ENCODE measurements at regions not wholly inside any gene's neighbourhood (a gene's known extent, or its start where the extent isn't known, plus 50 kb on each side); places are given as distances from the start of the nearest gene placed in this dataset.
"Not testable (repeated sequence)": the region's sequence is repeated elsewhere in the genome, so short reads cannot be mapped to it uniquely, and the experiment has no call there.

DNA sequence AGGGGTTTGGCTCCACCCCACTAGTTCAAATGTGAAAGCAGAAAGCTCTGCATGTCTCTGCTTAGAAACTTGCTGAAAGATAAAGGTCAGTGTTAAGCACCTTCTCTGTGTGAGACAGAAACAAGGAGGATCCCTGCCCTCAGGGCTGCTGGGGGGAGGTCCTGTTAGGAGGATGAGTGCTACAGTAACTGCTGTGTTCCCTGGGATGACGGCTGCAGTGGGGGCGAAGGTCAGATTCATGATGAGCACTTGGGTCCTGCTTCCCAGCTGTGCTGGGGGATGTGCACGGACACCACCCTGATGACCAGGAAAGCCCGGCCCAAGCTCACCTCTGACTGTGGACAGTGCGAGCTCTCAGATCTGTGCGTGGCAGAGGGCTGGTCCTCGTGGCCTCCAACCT is 252.6 kb downstream of the DLL1 start:
- WGBS, 3 donors: 50 to 71% (median 65%) methylated on average over 7 of the region's 7 CpGs

DNA sequence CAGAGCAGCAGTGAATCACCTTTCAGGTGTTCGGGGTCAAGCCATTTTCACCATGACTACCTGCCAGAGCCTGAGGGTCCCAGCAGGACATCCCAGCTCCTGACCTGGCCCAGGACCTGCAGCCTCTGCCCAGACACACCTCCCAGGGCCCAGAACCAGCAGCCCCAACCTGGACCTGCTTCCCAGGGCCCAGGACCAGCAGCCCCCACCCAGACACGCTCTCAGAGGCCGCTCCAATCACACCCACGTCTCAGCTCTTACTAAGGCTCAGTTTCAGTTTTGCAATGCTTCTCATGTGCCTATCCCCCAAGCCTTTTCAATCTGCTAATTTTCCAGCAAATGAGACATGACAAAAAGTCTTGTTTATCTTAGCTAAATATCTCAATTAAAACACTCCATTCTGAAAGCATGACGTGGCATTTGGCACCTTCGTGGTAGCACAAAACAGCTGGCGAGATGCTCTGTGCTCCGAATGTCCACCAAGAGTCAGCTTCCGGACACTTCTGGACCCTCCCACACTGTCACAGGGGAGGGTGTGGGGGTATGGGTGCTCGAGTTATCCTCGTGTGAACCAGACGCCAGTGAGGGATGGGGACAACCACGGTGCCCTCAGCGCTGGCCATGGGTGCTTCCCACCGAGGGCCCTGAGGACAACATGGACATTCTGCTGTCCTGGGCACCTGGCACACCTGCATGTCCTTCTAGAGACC is 253.2 kb downstream of the DLL1 start:
- peaks cover 0 to 14% of the 10 kb centered on the region in 2 donors for H3K9me3 ChIP-seq (ENCODE audit: control insufficient read depth in 2 of 2, insufficient read depth in 1 of 2, low read depth in 1 of 2, low read length in 1 of 2)
- peak overlapping the region; percentile 12 to 88 (median 51) for H3K27ac ChIP-seq (ENCODE audit: low read depth in 1 of 3, low read length in 2 of 3)
- WGBS, 3 donors: 61 to 78% (median 75%) methylated on average over 15 of the region's 15 CpGs
- H3K36me3 ChIP-seq (ENCODE audit: control insufficient read depth in 3 of 3, insufficient read depth in 2 of 3, low read depth in 1 of 3, low read length in 3 of 3): no peaks in the 10 kb centered on the region
- H3K4me1 ChIP-seq (ENCODE audit: control insufficient read depth in 3 of 3, insufficient read depth in 2 of 3, low read depth in 1 of 3, low read length in 2 of 3): peaks cover 0 to 4% (median 0%) of the 10 kb centered on the region in 3 donors
- H3K4me3 ChIP-seq (ENCODE audit: low read depth in 1 of 3, low read length in 3 of 3): no peak overlapping the region
- H3K27me3 ChIP-seq (ENCODE audit: control insufficient read depth in 3 of 3, insufficient read depth in 3 of 3, low read length in 3 of 3): no peaks in the 10 kb centered on the region
- FAIRE-seq (no peak), DNase-seq (peak; percentile 8 to 32)

More for the DNA sequence above, 252.6 kb downstream of the DLL1 start:
- Histone ChIP-seq H3K36me3 (ENCODE audit: control insufficient read depth in 3 of 3, insufficient read depth in 2 of 3, low read depth in 1 of 3, low read length in 3 of 3) (no peaks in the 10 kb centered on the region), H3K4me3 (ENCODE audit: low read depth in 1 of 3, low read length in 3 of 3) (no peak overlapping the region), H3K27ac (ENCODE audit: low read depth in 1 of 3, low read length in 2 of 3) (peak overlapping the region in 2 of 3 donors; percentile 51 to 86), H3K9me3 (ENCODE audit: control insufficient read depth in 2 of 2, insufficient read depth in 1 of 2, low read depth in 1 of 2, low read length in 1 of 2) (peaks cover 0 to 14% of the 10 kb centered on the region in 2 donors), H3K4me1 (ENCODE audit: control insufficient read depth in 3 of 3, insufficient read depth in 2 of 3, low read depth in 1 of 3, low read length in 2 of 3) (peaks cover 0 to 4% (median 0%) of the 10 kb centered on the region in 3 donors), H3K27me3 (ENCODE audit: control insufficient read depth in 3 of 3, insufficient read depth in 3 of 3, low read length in 3 of 3) (no peaks in the 10 kb centered on the region)
- DNase-seq (peak; percentile 21 to 24), FAIRE-seq (no peak)

DNA sequence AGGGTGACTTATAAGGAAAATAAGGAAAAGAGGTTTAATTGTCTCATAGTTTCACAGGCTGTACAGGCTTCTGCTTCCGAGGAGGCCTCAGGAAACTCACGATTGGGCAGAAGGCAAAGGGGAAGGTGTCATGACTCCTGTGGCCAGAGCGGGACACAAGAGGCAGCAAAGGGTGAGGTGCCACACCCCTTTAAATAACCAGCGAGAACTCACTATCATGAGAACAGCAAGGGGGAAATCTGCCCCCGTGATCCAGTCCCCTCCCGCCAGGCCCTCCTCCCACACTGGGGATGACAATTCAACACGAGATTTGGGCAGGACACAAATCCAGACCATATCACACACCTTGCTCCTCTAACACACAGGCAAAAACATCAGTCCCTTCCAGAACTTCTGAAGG is 254.0 kb downstream of the DLL1 start:
- WGBS, 3 donors: 63 to 74% (median 65%) methylated on average over 7 of the region's 7 CpGs
- Histone ChIP-seq H3K4me3 (ENCODE audit: low read depth in 1 of 3, low read length in 3 of 3) (no peak overlapping the region), H3K27ac (ENCODE audit: low read depth in 1 of 3, low read length in 2 of 3) (peak overlapping the region in 2 of 3 donors; percentile 12 to 88), H3K27me3 (ENCODE audit: control insufficient read depth in 3 of 3, insufficient read depth in 3 of 3, low read length in 3 of 3) (no peaks in the 10 kb centered on the region), H3K4me1 (ENCODE audit: control insufficient read depth in 3 of 3, insufficient read depth in 2 of 3, low read depth in 1 of 3, low read length in 2 of 3) (peaks cover 0 to 4% (median 0%) of the 10 kb centered on the region in 3 donors), H3K9me3 (ENCODE audit: control insufficient read depth in 2 of 2, insufficient read depth in 1 of 2, low read depth in 1 of 2, low read length in 1 of 2) (peaks cover 0 to 14% of the 10 kb centered on the region in 2 donors), H3K36me3 (ENCODE audit: control insufficient read depth in 3 of 3, insufficient read depth in 2 of 3, low read depth in 1 of 3, low read length in 3 of 3) (no peaks in the 10 kb centered on the region)
- FAIRE-seq (no peak), DNase-seq (no peak)

- H3K36me3 ChIP-seq (ENCODE audit: control insufficient read depth in 3 of 3, insufficient read depth in 2 of 3, low read depth in 1 of 3, low read length in 3 of 3); H3K27me3 ChIP-seq (ENCODE audit: control insufficient read depth in 3 of 3, insufficient read depth in 3 of 3, low read length in 3 of 3); H3K4me1 ChIP-seq (ENCODE audit: control insufficient read depth in 3 of 3, insufficient read depth in 2 of 3, low read depth in 1 of 3, low read length in 2 of 3); FAIRE-seq; DNase-seq; H3K4me3 ChIP-seq (ENCODE audit: low read depth in 1 of 3, low read length in 3 of 3); H3K27ac ChIP-seq (ENCODE audit: low read depth in 1 of 3, low read length in 2 of 3): not testable (repeated sequence)
- peaks cover 0 to 14% of the 10 kb centered on the region in 2 donors for H3K9me3 ChIP-seq (ENCODE audit: control insufficient read depth in 2 of 2, insufficient read depth in 1 of 2, low read depth in 1 of 2, low read length in 1 of 2)
- WGBS, 3 donors: 35 to 55% (median 49%) methylated on average over 1 of the region's 1 CpG
These were observed 254.5 kb downstream of the DLL1 start for GRCh38 chr6:170036367-170036766.

GRCh38 chr6:170035901-170036304 is 255.0 kb downstream of the DLL1 start:
- WGBS, 3 donors: 74 to 94% (median 84%) methylated on average over 4 of the region's 4 CpGs
- FAIRE-seq: no peak
- no peak overlapping the region for H3K27ac ChIP-seq (ENCODE audit: low read depth in 1 of 3, low read length in 2 of 3)
- peaks cover 0 to 4% (median 0%) of the 10 kb centered on the region in 3 donors for H3K4me1 ChIP-seq (ENCODE audit: control insufficient read depth in 3 of 3, insufficient read depth in 2 of 3, low read depth in 1 of 3, low read length in 2 of 3)
- DNase-seq: no peak
- H3K9me3 ChIP-seq (ENCODE audit: control insufficient read depth in 2 of 2, insufficient read depth in 1 of 2, low read depth in 1 of 2, low read length in 1 of 2): peaks cover 0 to 14% of the 10 kb centered on the region in 2 donors
- no peaks in the 10 kb centered on the region for H3K36me3 ChIP-seq (ENCODE audit: control insufficient read depth in 3 of 3, insufficient read depth in 2 of 3, low read depth in 1 of 3, low read length in 3 of 3)
- H3K27me3 ChIP-seq (ENCODE audit: control insufficient read depth in 3 of 3, insufficient read depth in 3 of 3, low read length in 3 of 3): no peaks in the 10 kb centered on the region
- no peak overlapping the region for H3K4me3 ChIP-seq (ENCODE audit: low read depth in 1 of 3, low read length in 3 of 3)

- no peaks in the 10 kb centered on the region for H3K36me3 ChIP-seq (ENCODE audit: control insufficient read depth in 3 of 3, insufficient read depth in 2 of 3, low read depth in 1 of 3, low read length in 3 of 3)
- FAIRE-seq: no peak
- H3K4me1 ChIP-seq (ENCODE audit: control insufficient read depth in 3 of 3, insufficient read depth in 2 of 3, low read depth in 1 of 3, low read length in 2 of 3): peaks cover 0 to 4% (median 0%) of the 10 kb centered on the region in 3 donors
- H3K27me3 ChIP-seq (ENCODE audit: control insufficient read depth in 3 of 3, insufficient read depth in 3 of 3, low read length in 3 of 3): no peaks in the 10 kb centered on the region
- no peak overlapping the region for H3K4me3 ChIP-seq (ENCODE audit: low read depth in 1 of 3, low read length in 3 of 3)
- no peak overlapping the region for H3K27ac ChIP-seq (ENCODE audit: low read depth in 1 of 3, low read length in 2 of 3)
- no peak for DNase-seq
- H3K9me3 ChIP-seq (ENCODE audit: control insufficient read depth in 2 of 2, insufficient read depth in 1 of 2, low read depth in 1 of 2, low read length in 1 of 2): peaks cover 0 to 14% of the 10 kb centered on the region in 2 donors
- WGBS, 3 donors: 81 to 86% (median 84%) methylated on average over 3 of the region's 3 CpGs
These were observed 255.8 kb downstream of the DLL1 start for GRCh38 chr6:170035044-170035443.

DNA sequence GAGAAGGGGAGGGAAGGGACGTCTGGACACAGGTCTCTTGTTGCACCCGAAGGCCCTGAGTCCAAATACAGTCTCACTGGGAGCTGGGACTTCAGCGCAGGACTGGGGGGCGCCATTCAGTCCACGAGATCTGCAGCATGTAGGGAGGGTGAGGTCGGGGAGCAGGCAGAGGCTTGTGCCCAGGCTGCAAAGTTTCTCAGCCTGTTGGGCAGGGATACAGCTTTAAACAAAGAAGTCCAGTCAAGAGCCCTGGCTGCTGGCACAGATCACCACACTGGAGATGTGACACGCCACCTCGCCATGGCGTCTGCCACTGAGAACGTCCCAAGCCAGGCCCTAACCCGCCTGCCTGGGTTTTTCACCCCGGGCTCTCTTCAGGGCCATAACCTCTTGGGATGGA is 256.6 kb downstream of the DLL1 start:
- WGBS, 3 donors: 83 to 85% (median 84%) methylated on average over 12 of the region's 12 CpGs

GRCh38 chr6:170033666-170034065 is 257.2 kb downstream of the DLL1 start:
- H3K36me3 ChIP-seq (ENCODE audit: control insufficient read depth in 3 of 3, insufficient read depth in 2 of 3, low read depth in 1 of 3, low read length in 3 of 3): no peaks in the 10 kb centered on the region
- H3K4me3 ChIP-seq (ENCODE audit: low read depth in 1 of 3, low read length in 3 of 3): no peak overlapping the region
- no peak for FAIRE-seq
- H3K27ac ChIP-seq (ENCODE audit: low read depth in 1 of 3, low read length in 2 of 3): no peak overlapping the region
- peaks cover 0 to 4% (median 0%) of the 10 kb centered on the region in 3 donors for H3K4me1 ChIP-seq (ENCODE audit: control insufficient read depth in 3 of 3, insufficient read depth in 2 of 3, low read depth in 1 of 3, low read length in 2 of 3)
- no peak for DNase-seq
- no peaks in the 10 kb centered on the region for H3K27me3 ChIP-seq (ENCODE audit: control insufficient read depth in 3 of 3, insufficient read depth in 3 of 3, low read length in 3 of 3)
- WGBS, 3 donors: 91 to 99% (median 94%) methylated on average over 4 of the region's 4 CpGs
- peaks cover 0 to 14% of the 10 kb centered on the region in 2 donors for H3K9me3 ChIP-seq (ENCODE audit: control insufficient read depth in 2 of 2, insufficient read depth in 1 of 2, low read depth in 1 of 2, low read length in 1 of 2)

More for the DNA sequence above, 256.6 kb downstream of the DLL1 start:
- FAIRE-seq (no peak), DNase-seq (no peak)
- Histone ChIP-seq H3K4me3 (ENCODE audit: low read depth in 1 of 3, low read length in 3 of 3) (no peak overlapping the region), H3K4me1 (ENCODE audit: control insufficient read depth in 3 of 3, insufficient read depth in 2 of 3, low read depth in 1 of 3, low read length in 2 of 3) (peaks cover 0 to 4% (median 0%) of the 10 kb centered on the region in 3 donors), H3K36me3 (ENCODE audit: control insufficient read depth in 3 of 3, insufficient read depth in 2 of 3, low read depth in 1 of 3, low read length in 3 of 3) (no peaks in the 10 kb centered on the region), H3K27me3 (ENCODE audit: control insufficient read depth in 3 of 3, insufficient read depth in 3 of 3, low read length in 3 of 3) (no peaks in the 10 kb centered on the region), H3K27ac (ENCODE audit: low read depth in 1 of 3, low read length in 2 of 3) (no peak overlapping the region), H3K9me3 (ENCODE audit: control insufficient read depth in 2 of 2, insufficient read depth in 1 of 2, low read depth in 1 of 2, low read length in 1 of 2) (peaks cover 0 to 14% of the 10 kb centered on the region in 2 donors)

Measured in small intestine (tissue), 7 donors.